Left forelimb (tissue), 1 donor: ENCODE measurements at regions not wholly inside any gene's neighbourhood (a gene's known extent, or its start where the extent isn't known, plus 50 kb on each side); places are given as distances from the start of the nearest gene placed in this dataset.
"Not testable (repeated sequence)": the region's sequence is repeated elsewhere in the genome, so short reads cannot be mapped to it uniquely, and the experiment has no call there.

Experiments used
- DNase-seq: peaks from one replicate; pipeline ENCODE4 v3.0.0-alpha.2; 2018; ENCODE audit warnings: low spot score

DNA sequence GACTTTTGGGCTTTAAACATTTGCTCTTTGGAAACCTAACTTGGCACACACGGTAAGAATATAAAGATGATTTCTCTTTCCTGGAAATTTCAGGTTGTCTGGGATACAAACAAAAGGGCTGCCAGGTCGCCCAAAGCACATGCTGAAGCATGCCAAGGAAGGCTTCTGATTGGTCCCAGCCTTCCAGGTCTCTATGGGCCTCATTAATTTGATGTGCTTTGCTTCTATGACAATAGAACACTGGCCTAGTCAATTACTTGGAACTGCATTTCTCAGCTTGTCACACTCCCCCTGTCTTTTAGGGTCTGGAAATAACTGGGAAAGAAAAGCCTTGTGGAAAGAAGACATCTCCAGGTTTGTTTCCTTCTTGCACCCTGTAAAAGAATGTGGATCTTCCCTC is 228.9 kb downstream of the ADCYAP1 start:
- DNase-seq = no peak

DNA sequence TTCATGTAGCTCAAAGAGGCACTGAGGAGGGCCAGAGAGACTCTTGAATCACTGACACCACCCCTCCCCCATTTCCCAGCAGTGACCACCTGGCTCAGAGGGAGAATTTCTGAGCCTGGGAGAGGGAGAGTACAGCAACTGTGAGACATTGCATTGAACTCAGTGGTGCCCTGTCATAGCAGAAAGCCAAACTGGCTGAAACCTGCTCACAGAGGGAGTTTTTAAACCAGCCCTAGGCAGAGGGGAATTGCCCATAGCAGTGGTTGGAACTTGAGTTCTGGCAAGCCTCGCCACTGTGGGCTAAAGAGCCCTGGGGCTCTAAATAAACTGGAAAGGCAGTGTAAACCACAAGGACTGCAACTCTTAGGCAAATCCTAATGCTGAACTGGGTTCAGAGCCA is 243.1 kb downstream of the ADCYAP1 start:
- no peak for DNase-seq

DNA sequence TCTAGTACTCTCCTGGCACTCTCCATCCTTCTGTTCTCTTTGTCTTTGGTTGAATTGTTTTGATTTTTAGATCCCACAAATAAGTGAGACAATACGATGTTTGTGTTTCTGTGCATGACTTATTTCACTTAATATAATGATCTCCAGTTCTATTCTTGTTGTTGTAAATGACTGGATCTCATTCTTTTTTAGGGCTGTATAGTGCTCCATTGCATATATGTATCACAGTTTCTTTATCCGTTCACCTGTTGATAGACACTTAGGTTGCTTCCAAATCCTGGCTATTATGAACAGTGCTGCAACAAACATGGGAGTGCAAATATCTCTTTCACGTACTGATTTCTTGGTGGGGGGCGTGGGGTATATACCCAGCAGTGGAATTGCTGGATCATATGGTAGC is 245.0 kb downstream of the ADCYAP1 start:
- no peak for DNase-seq

DNA sequence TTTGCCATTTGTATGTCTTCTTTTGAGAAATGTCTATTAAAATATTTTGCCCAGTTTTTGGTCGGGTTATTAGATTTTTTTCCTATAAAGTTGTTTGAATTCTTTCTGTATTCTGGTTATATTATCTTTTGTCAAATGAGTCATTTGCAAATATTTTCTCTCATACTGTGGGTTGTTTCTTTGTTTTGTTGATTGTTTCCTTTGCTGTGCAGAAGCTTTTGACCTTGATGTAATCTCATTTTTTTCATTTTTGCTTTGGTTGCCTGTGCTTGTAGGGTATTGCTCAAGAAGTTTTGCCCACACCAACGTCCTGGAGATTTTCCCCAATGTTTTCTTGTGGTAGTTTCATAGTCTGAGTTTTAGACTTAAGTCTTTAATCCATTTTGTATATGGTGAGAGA is 245.7 kb downstream of the ADCYAP1 start:
- no peak for DNase-seq

DNA sequence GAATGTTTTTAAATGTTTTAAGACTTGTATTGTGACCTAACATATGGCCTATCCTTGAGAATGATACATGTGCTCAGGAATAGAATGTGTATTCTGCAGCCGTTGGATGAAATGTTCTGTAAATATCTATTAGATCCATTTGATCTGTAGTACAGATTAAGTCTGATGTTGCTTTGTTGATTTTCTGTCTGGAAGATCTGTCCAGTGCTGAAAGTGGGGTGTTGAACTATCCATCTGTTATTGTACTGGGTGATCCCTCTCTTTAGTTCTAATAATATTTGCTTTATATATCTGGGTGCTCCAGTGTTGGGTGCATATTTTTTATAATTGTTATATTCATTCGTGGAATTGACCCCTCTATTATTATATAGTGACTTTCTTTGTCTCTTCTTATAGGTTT is 248.3 kb downstream of the ADCYAP1 start:
- DNase-seq = not testable (repeated sequence)

DNA sequence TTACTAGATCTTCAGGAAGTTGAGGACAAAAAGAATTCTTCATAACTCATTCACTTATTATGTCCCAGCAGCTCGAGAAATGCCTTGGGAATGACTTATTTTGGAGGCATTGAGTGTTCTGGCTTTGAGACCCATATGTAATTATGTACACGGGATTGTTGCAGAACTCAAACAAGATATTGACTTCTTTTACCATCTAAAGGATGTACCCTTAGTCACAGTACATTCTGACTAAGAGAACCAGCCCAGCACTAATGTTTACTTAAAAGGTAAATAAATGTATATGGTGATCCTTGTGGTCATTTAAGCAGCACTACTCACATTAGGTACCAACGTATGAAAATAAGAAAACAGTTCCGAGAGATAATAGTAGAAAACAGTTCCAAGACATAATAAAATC is 268.9 kb downstream of the ADCYAP1 start:
- DNase-seq = no peak

DNA sequence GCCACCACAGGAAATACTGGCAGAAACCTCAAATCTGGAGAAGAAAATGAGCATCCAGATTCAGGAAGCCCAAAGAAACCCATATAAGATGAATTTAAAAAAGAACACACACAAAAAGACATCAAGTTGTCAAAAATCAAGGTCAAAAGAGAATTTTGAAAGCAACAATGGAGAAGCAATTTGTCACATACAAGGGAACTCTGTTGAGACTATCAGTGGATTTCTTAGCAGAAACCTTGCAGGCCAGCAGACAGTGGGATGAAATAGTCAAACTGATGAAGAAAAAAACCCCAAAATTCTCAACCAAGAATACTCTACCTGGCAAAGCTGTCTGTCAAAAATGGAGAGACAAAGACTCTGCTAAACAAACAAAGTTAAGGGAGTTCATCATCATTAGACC is 272.6 kb downstream of the ADCYAP1 start:
- DNase-seq = no peak

DNA sequence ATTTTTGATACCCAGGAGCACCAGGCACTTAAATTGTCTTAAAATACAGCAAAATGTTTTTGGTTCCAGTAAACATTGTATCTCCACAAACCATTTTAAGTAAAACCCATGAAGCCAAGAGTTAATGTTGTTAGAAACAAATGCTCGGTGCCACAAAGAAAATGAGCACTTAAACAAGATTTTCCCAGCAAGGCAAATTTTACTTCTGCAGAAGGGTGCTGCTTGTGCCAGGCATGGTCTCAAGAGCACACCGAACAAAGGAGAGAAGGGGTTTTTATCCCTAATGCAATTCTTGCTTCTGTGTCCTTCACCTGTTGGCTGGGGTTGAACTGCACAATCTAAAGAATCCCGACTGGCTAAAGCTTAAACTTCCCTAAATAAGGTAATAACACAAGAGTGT is 286.7 kb downstream of the ADCYAP1 start:
- no peak for DNase-seq

DNA sequence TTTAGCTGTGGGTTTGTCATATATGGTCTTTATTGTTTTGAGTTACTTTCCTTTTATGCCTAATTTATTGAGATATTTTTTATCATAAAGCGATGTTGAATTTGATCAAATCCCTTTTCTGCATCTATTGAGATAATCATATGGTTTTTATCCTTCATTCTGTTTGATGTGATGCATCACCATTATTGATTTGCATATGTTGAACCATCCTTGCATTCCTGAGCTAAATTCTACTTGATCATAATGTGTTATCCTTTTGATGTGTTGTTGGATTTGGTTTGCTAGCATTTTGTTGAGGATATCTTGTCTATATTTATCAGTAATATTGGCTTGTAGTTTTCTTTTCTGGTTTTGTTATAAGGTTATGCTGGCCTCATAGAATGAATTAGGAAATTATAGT is 308.5 kb downstream of the ADCYAP1 start:
- no peak for DNase-seq

DNA sequence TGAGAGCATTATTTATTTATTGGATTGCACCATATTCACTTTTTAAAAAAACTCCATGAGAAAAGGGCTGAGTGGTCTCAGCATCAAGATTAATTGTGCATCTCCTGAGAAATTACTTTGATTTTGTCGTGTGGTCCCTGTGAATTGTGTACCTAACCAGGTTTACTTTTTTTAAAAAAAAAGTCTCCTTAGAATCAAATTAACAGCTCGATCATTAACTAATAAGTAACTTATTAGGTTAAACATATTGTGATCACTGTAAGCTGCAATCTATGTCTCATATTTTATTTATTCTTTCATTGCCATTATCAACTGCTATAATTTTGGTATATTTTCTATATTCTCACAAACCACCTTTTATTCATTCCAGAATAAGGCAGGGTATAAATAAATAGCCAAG is 318.2 kb downstream of the ADCYAP1 start:
- DNase-seq = no peak

DNA sequence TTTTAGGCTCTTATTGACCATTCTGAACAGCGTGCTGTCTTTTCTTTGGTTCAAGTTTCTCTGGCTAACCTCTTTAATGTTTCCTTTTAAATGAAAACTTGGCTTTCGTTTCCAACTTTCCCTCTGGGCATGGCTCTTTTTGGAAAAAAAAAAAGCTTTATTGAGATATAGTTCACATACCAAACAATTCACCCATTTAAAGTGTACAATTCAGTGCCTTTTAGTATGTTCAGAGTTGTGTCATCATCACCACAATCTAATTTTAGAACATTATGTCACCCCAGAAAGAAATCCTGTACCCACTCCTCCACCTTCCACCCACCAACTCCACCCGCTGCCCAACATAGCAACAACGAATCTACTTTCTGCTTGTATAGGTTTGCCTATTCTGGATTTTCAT is 322.4 kb downstream of the ADCYAP1 start:
- no peak for DNase-seq

DNA sequence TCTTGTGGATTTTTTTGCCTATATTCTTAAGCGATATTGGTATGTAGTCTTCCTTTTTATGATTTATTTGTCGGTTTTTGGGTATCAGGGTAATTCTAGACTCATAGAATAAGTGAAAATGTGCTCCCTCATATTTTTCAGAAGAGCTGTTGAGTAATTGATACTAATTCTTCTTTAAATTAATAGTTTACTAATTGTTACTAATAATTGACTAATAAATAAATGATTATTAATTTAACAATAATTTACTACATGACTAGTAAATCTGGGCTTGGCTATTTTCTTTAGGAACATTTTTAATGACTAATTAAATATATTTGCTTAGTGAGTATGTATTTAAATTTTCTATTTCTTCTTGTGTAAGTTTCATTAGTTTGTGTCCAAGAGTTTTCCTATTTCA is 325.0 kb downstream of the ADCYAP1 start:
- no peak for DNase-seq

DNA sequence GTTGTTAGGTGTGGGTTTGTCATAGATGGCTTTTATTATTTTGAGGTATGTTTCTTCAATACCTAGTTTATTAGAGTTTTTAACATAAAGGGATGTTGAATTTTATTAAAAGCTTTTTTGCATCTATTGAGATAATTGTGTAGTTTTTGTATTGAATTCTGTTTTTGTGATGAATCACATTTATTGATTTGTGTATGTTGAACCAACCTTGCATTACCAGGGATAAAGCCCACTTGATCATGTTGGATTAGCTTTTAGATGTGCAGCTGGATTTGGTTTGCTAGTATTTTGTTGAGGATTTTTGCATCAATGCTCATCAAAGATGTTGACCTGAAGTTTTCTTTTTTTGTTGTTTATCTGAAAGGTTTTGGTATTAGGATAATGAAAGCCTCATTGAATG is 328.2 kb downstream of the ADCYAP1 start:
- DNase-seq = no peak

DNA sequence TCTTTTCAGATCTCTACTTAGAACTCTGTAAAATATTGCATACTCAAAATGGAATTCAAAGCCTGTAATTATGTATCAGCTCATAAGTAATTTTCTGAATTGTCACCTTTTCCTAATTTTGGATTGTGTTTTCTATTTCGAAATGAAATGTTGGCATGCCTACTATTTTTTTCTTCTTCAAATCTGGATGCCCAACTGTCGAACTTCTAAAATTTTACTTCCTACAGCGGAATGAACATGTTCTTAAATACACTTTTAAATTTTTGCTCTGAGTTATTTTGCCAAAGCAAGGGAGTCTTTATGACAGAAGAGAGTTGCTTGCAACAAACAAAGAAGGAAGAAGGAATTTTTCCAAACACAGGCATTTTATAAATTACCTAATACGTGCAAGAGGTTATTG is 336.0 kb downstream of the ADCYAP1 start:
- no peak for DNase-seq

DNA sequence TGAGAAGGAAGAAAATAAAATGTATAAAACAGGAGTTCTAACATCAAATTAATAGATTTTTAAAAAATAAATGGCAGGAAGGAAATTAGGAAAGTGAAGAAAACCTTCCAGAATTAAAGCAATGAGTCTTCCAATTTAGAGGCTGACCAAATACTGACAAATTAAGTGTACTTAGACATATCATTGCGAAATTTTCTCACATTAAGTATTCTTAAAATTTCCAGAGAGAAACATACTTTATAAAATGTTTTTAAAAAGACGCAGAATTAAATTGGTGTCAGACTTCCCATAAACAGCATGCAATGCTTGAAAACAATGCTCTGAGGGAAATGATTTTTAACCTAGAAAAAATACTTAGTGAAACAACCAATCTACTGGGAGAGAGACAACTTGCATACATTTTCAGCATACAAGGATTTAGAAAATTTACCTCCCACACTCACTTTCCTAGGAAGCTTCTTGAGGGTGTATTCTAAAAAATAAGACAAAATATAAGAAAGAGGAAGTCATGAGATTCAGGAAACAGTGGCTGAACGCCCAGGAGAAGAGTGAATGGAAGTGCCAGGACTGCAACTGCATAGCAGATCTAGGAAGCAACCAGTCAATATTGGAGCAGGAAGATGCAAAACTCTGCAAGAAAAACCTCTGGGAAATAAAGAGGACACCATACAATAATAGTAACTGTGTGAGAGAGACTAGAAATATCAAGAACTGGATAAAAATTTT is 339.9 kb downstream of the ADCYAP1 start:
- no peak for DNase-seq

DNA sequence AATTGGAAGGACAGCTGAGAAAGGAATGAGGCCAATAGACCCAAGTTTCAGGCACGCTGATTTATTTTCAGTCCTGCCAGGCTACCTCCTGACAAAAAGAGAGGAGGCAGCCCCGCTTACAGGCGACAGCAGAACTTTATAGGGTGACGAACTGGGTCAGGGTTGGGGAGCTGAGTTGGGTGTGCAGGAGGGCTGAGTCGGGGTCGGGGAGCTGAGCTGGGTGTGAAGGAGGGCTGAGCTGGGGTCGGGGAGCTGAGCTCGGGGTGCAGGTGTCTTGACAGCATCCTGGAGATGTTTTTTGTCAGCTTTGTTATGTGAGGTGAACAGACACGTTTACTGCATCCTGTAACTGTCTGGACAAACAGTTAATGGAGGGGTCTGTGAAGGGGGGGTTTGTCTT is 342.2 kb downstream of the ADCYAP1 start:
- no peak for DNase-seq

DNA sequence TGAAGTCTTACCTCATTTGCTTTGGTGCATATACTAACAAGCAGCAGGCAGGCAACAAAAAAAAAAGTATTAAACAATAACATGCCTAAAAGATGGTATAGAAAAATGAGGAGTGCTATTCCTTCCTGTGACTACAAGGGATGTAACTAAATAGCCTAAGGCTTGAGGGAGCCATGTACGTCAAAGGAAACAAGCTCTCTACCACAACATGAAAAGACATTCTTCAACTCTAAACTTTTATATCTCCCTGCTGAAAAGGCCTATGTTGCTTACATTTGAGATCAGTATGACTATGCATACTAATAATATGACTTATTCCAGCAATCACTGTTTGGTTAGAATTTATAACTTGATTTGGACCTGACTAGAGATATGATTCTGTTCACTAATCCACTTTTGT is 347.9 kb downstream of the ADCYAP1 start:
- no peak for DNase-seq

DNA sequence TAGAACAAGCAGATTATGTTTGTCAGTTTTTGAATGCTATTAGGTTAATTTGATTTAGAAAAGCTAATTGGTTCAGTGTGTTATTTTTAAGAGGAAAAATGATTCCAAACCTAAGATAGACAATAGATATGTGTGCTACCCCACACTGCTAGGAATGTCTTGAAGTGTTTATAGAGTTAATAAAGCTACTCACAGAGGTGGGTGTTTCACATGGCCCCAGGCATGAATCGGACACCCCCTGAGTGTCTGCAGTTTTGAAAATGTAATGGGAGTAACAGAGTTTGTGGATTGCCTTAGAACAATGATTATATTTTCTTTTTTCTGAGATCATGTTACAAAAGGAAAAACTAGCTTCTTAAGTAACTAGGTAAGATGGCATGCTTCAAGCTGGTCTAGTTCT is 348.3 kb downstream of the ADCYAP1 start:
- no peak for DNase-seq

DNA sequence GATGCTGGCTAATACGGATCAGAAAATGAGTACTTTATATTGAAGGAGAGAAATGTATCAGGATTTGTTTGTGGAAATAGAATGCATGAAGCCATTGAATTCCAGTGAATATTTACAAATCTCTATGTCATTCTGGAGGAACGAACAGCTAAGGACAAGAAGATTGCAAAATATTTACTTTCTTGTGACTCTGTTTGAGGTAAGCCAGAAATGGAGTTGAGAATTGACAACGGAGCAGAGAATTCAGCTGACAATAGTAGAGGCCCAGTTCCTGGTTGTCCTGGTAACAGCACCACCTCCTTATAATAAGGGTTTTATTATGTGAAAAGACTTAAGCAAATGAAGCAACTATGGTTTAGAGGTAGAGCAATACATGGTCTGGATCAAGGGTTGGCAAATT is 349.2 kb downstream of the ADCYAP1 start:
- DNase-seq = no peak

DNA sequence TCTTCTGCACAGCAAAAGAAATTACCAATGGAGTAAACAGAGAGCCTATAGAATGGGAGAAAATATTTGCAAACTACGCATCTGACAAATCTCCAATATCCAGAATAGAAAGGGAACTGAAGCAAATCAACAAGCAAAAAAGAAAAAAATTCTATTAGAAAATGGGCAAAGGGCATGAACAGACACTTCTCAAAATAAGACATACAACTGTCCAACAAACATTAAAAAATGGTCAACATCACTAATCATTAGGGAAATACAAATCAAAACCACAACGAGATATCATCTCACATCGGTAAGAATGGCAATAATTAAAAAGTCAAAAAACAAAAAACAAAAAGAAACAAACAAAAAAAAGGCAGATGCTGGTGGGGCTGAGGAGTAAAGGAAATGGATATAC is 356.4 kb downstream of the ADCYAP1 start:
- no peak for DNase-seq

DNA sequence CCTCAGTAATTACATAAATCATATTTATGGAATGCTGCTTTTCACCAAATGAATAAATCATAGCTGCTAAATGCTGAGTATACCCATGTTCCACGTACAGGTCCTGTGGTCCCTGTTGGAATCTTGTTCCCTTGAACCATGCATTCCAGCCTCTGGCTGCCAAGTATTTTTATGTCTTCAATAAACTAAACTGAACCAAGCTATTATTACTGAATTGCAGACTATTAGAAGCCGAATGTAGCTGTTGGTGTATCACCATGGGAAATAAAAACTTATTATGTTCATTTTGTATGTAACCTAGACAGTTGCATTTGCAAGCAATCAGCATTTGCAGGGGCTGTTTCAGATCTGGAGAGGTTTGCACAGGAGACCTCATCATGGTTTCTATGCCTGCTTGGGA is 362.4 kb downstream of the ADCYAP1 start:
- DNase-seq = no peak

DNA sequence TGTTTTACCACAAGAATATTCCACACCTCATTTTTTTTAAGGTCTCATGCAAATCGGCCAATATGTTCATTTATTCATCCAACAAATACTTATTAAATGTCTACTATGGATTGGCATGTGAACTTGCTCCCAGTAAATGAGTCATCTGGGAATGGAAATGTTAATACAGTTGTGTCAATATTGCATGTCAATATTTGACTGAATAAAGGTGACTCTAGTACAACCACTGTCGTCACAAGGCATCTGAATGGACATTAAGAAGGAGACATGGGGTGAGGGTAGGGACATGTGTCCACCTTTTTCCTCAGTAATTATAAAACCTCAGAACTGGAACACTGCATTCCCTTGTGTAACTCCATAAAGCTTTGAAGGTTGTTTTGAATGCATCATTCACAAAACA is 365.4 kb downstream of the ADCYAP1 start:
- DNase-seq = no peak

DNA sequence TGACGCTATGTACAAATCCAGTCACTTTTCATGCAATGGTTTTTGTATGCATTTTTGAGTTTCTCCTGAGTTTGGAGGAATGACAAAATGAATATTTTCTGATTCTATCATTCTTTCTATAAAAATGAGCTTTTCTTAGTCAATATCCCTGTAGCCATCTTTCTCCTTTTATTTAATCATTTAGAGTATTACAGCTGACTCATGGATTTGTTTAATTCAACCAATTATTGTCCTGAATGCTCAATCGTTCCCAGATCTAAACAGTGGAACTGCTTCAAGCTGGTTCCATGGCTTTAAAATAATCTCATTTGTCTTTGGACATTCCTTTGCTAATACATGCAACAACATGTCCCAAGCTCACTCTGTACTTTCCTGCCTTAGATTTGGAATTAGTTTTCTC is 368.8 kb downstream of the ADCYAP1 start:
- no peak for DNase-seq

DNA sequence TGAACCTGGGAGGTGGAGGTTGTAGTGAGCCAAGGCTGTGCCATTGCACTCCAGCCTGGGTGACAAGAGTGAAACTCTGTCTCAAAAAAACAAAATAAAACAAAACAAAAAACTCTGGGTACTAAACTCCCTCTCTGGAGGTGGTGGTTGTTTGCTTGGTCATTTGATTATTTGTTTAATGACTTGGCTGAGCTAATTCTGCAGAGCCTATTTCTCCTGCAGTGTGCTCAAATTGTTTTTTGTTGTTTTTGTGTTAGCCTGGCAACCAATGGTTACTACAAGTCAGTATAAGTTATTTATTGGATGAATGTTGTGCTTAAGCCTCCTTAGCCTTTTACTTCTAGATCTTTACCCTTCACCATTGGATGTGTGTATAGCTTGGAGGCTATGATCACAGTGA is 387.5 kb downstream of the ADCYAP1 start:
- DNase-seq = no peak

DNA sequence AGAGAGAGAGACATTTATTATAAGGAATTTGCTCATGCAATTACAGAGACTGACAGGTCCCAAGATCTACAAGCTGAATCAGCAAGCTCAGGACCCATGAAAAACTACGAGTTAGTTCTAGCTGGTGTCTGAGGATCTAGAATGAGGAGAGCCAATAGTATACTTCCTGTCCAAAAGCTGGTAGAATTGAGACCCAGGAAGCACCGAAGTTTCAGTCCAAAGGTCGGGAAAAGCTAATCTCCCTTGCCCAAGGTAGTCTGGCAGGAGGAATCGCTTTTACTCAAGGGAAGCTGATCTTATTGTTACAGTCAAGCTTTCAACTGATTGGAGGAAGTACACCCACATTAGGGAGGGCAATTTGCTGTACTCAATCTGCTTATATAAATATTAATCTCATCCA is 389.6 kb downstream of the ADCYAP1 start:
- no peak for DNase-seq
